ENCODE measurements at regions not wholly inside any gene's neighbourhood (a gene's known extent, or its start where the extent isn't known, plus 50 kb on each side); places are given as distances from the start of the nearest gene placed in this dataset.
A peak's percentile ranks its signal among the peaks of the same experiment; 100 is the strongest.

DNA sequence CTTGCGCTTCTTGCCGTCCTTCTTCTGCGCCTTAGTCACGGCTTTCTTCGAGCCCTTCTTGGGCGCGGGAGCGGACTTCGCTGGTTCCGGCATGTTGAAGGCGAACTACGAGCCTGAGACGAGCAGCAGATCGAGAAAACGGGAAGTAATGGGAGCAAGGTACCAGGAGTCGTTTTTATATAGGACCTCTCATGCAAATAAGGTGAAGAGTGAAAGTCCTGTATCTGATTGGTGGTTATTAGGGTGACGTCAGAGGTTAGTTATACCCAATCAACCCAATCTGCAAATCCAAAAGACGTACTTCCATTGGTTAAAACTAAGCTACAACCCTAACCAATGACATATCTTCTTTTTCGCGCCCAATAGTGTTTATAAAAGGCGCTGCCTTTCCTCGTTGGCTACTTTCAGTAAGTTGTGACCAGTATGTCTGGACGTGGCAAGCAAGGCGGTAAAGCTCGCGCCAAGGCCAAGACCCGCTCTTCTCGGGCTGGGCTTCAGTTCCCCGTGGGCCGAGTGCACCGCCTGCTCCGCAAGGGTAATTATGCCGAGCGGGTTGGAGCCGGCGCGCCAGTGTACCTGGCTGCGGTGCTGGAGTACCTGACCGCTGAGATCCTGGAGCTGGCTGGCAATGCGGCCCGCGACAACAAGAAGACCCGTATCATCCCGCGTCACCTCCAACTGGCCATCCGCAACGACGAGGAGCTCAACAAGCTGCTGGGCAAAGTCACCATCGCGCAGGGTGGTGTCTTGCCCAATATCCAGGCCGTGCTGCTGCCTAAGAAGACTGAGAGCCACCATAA lies 100.6 kb upstream of the PRSS16 start:
- H3K27ac ChIP-seq (ENCODE audit: low read length), result peak overlapping the region; percentile 83
- H3K4me1 ChIP-seq (ENCODE audit: control insufficient read depth, insufficient read depth, low read length), result peaks cover 12% of the 10 kb centered on the region
- H3K9ac ChIP-seq (ENCODE audit: low read length in 2 of 2), result peak overlapping the region; percentile 71 to 85
- no peaks in the 10 kb centered on the region for H3K36me3 ChIP-seq (ENCODE audit: control insufficient read depth in 2 of 2, insufficient read depth in 2 of 2, low read length in 2 of 2)
- H3K27me3 ChIP-seq (ENCODE audit: control insufficient read depth in 1 of 2, insufficient read depth in 2 of 2, low read length in 2 of 2), result no peaks in the 10 kb centered on the region
- no peaks in the 10 kb centered on the region for H3K9me3 ChIP-seq (ENCODE audit: control insufficient read depth in 2 of 2, low read length in 2 of 2)
- H3K4me3 ChIP-seq (ENCODE audit: low read length in 2 of 2), result peak overlapping the region; percentile 90 to 96

DNA sequence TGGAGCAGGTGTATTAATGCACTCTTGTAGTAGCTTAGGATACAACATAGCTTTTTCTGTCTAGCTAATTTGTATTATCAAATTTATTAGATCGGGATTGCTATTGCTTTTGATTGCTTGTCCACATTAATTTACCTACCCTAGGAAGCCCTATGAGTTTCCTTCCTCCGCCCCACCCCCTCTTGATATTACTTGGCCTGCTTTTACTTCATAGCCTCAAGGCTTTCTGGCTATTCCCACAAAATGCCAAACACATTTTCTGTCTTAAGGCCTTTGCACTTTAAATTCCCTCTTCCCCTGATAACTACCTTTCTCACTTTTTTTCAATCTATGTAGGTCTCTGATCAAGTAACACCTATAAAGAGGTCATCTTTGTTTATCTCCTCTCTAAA lies 99.1 kb upstream of the PRSS16 start:
- no peak overlapping the region for H3K9ac ChIP-seq (ENCODE audit: low read length in 2 of 2)
- H3K36me3 ChIP-seq (ENCODE audit: control insufficient read depth in 2 of 2, insufficient read depth in 2 of 2, low read length in 2 of 2), result no peaks in the 10 kb centered on the region
- H3K27me3 ChIP-seq (ENCODE audit: control insufficient read depth in 1 of 2, insufficient read depth in 2 of 2, low read length in 2 of 2), result no peaks in the 10 kb centered on the region
- no peaks in the 10 kb centered on the region for H3K9me3 ChIP-seq (ENCODE audit: control insufficient read depth in 2 of 2, low read length in 2 of 2)
- H3K4me3 ChIP-seq (ENCODE audit: low read length in 2 of 2), result no peak overlapping the region
- H3K4me1 ChIP-seq (ENCODE audit: control insufficient read depth, insufficient read depth, low read length), result peaks cover 12% of the 10 kb centered on the region
- H3K27ac ChIP-seq (ENCODE audit: low read length), result no peak overlapping the region

DNA sequence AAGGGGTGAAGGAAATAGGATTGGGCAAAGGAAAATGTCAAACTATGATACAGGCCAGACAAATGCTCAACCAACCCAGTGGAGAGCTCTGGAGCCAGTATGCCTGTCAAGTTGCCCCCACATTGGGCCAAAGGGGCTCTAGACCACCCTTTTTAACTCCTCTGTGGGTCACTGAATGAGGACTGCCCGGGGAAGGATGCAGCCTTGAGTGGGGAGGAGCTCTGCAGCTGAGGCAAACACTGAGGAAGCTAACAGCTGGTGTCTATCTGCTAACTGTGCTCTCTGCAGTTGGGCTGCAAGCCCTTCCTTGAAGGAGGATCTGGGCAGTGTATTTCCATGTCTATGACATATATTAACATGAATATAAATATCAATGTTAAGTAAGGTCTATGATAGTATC lies 98.4 kb upstream of the PRSS16 start:
- peaks cover 12% of the 10 kb centered on the region for H3K4me1 ChIP-seq (ENCODE audit: control insufficient read depth, insufficient read depth, low read length)
- H3K4me3 ChIP-seq (ENCODE audit: low read length in 2 of 2), result no peak overlapping the region
- H3K9ac ChIP-seq (ENCODE audit: low read length in 2 of 2), result no peak overlapping the region
- H3K27ac ChIP-seq (ENCODE audit: low read length), result no peak overlapping the region
- H3K9me3 ChIP-seq (ENCODE audit: control insufficient read depth in 2 of 2, low read length in 2 of 2), result no peaks in the 10 kb centered on the region
- no peaks in the 10 kb centered on the region for H3K36me3 ChIP-seq (ENCODE audit: control insufficient read depth in 2 of 2, insufficient read depth in 2 of 2, low read length in 2 of 2)
- H3K27me3 ChIP-seq (ENCODE audit: control insufficient read depth in 1 of 2, insufficient read depth in 2 of 2, low read length in 2 of 2), result no peaks in the 10 kb centered on the region

DNA sequence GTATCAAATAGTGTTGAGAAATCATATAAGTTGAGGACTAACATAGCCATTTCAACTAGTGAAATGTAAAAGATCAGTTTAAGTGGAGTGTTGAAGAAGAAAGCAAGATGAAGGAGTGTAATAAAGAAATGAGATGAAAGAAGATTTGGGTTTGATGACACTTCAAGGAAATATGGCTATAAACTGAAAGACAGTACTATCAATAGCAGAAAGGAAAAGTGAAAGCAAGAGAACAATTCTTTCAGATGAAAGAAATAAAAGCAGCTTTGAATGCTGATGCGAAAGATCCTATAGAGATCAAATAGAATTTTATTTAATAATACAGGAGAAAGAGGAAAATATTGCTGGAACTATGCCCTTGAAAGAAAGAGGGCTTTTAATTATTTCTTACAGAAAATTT lies 92.8 kb upstream of the PRSS16 start:
- Histone ChIP-seq H3K4me1 (ENCODE audit: control insufficient read depth, insufficient read depth, low read length) (peaks cover 6% of the 10 kb centered on the region), H3K27ac (ENCODE audit: low read length) (no peak overlapping the region), H3K9ac (ENCODE audit: low read length in 2 of 2) (no peak overlapping the region), H3K27me3 (ENCODE audit: control insufficient read depth in 1 of 2, insufficient read depth in 2 of 2, low read length in 2 of 2) (peaks cover 0 to 3% of the 10 kb centered on the region in 2 donors), H3K36me3 (ENCODE audit: control insufficient read depth in 2 of 2, insufficient read depth in 2 of 2, low read length in 2 of 2) (no peaks in the 10 kb centered on the region), H3K9me3 (ENCODE audit: control insufficient read depth in 2 of 2, low read length in 2 of 2) (no peaks in the 10 kb centered on the region), H3K4me3 (ENCODE audit: low read length in 2 of 2) (no peak overlapping the region)

DNA sequence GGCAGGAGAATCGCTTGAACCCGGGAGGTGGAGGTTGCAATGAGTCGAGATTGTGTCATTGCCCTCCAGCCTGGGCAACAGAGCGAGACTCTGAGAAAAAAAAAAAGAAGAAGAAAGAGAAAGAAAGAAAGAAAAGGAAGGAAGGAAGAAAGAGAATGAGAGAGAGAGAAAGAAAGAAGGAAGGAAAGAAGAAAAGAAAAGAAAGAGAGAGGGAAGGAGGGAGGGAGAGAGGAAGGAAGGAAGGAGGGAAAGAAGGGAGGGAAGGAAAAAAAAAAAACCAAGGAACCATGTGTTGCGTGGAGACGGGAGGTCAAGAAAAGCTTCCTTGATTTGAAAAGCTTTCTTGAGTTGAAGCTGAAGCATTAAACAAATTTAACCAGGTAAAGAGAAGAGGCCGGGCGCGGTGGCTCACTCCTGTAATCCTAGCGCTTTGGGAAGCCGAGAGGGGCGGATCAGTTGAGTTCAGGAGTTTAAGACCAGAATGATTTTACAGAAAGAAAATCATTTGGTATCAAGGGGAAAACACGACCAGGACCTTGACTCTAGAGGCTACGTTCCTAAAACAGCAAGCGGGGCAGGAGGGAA lies 90.5 kb upstream of the PRSS16 start:
- H3K9me3 ChIP-seq (ENCODE audit: control insufficient read depth in 2 of 2, low read length in 2 of 2), result no peaks in the 10 kb centered on the region
- H3K9ac ChIP-seq (ENCODE audit: low read length in 2 of 2), result peak overlapping the region; percentile 39 to 51
- no peaks in the 10 kb centered on the region for H3K36me3 ChIP-seq (ENCODE audit: control insufficient read depth in 2 of 2, insufficient read depth in 2 of 2, low read length in 2 of 2)
- H3K27ac ChIP-seq (ENCODE audit: low read length), result no peak overlapping the region
- H3K4me3 ChIP-seq (ENCODE audit: low read length in 2 of 2), result peak overlapping the region; percentile 48 to 71
- peaks cover 0 to 3% of the 10 kb centered on the region in 2 donors for H3K27me3 ChIP-seq (ENCODE audit: control insufficient read depth in 1 of 2, insufficient read depth in 2 of 2, low read length in 2 of 2)
- H3K4me1 ChIP-seq (ENCODE audit: control insufficient read depth, insufficient read depth, low read length), result peaks cover 6% of the 10 kb centered on the region

DNA sequence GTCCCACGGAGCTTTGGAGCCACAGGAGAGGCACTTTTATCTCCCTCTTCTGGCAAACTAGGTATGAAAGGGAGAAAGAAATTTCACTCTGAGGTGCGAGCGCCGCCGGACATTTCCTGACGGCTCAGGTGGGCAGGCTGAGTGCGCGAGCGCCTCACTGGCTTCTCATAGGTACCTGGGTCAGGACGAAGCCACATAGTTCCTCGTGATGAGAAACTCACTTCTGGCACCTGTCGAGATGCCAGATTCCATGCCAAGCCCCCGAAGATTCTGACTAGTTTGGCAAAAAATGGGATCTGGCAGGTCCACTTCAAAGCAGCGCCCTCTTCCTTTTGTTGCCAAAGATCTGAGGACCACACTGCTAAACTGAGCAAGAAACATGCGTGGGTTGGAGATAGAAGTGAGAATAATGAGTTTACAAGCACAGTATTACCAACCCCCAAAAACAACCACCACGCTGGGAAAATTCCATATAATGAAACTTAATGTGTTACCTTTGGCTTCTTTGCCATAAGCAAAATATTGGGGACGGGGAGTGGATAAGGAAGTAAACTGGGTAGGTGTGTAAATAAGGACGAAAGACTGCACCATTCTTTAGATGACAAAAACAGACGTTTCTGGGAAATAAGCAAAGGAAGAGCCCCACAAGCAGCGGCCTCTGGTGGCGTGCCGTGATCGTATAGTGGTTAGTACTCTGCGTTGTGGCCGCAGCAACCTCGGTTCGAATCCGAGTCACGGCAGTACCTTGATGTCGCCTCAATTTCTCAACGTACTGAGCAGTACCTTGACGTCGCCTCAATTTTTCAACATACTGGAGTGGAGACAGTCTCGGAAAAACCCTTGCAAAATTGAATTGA lies 89.8 kb upstream of the PRSS16 start:
- Histone ChIP-seq H3K27me3 (ENCODE audit: control insufficient read depth in 1 of 2, insufficient read depth in 2 of 2, low read length in 2 of 2) (peaks cover 0 to 3% of the 10 kb centered on the region in 2 donors), H3K36me3 (ENCODE audit: control insufficient read depth in 2 of 2, insufficient read depth in 2 of 2, low read length in 2 of 2) (no peaks in the 10 kb centered on the region), H3K9me3 (ENCODE audit: control insufficient read depth in 2 of 2, low read length in 2 of 2) (no peaks in the 10 kb centered on the region), H3K4me3 (ENCODE audit: low read length in 2 of 2) (peak overlapping the region; percentile 48 to 71), H3K27ac (ENCODE audit: low read length) (no peak overlapping the region), H3K4me1 (ENCODE audit: control insufficient read depth, insufficient read depth, low read length) (peaks cover 6% of the 10 kb centered on the region), H3K9ac (ENCODE audit: low read length in 2 of 2) (peak overlapping the region; percentile 39 to 51)

DNA sequence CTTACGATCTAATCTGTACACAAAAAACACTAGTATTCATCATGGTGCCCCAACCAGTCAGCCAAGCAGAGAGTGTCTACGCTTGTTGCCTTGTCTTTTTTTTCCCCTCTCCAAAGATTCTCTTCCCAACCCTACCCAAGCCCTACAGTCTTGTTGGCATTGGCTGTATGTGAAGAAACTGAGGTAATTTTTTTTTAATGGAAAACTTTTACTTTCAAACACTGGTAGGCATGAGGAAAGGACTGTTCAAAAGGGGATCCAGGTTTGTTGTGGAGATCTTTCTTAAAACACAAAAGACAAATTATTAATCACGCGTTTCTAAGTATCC lies 89.2 kb upstream of the PRSS16 start:
- H3K27ac ChIP-seq (ENCODE audit: low read length), result no peak overlapping the region
- H3K36me3 ChIP-seq (ENCODE audit: control insufficient read depth in 2 of 2, insufficient read depth in 2 of 2, low read length in 2 of 2), result no peaks in the 10 kb centered on the region
- peak overlapping the region; percentile 48 to 71 for H3K4me3 ChIP-seq (ENCODE audit: low read length in 2 of 2)
- peaks cover 0 to 3% of the 10 kb centered on the region in 2 donors for H3K27me3 ChIP-seq (ENCODE audit: control insufficient read depth in 1 of 2, insufficient read depth in 2 of 2, low read length in 2 of 2)
- no peaks in the 10 kb centered on the region for H3K9me3 ChIP-seq (ENCODE audit: control insufficient read depth in 2 of 2, low read length in 2 of 2)
- no peak overlapping the region for H3K9ac ChIP-seq (ENCODE audit: low read length in 2 of 2)
- peaks cover 6% of the 10 kb centered on the region for H3K4me1 ChIP-seq (ENCODE audit: control insufficient read depth, insufficient read depth, low read length)

DNA sequence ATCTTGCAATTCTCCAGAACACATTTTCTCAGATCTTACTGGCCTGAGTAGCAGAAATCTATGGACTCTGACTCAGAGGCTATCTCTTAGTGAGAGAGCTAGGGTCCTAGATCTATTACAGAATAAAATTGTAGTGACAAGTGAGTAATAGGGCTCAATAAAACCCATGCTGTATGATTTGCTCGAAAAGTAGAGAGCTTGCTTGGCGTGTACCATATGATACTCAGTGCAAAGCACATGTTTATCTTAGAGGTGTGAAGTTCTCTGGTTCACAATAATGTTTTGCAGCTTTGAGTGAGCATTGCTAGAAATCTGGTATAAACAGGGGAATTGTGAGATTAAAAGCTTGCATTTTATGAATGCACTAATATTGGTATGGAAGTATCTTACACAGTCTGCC lies 87.8 kb upstream of the PRSS16 start:
- no peak overlapping the region for H3K9ac ChIP-seq (ENCODE audit: low read length in 2 of 2)
- no peak overlapping the region for H3K27ac ChIP-seq (ENCODE audit: low read length)
- H3K4me1 ChIP-seq (ENCODE audit: control insufficient read depth, insufficient read depth, low read length), result peaks cover 6% of the 10 kb centered on the region
- no peaks in the 10 kb centered on the region for H3K36me3 ChIP-seq (ENCODE audit: control insufficient read depth in 2 of 2, insufficient read depth in 2 of 2, low read length in 2 of 2)
- H3K9me3 ChIP-seq (ENCODE audit: control insufficient read depth in 2 of 2, low read length in 2 of 2), result no peaks in the 10 kb centered on the region
- H3K27me3 ChIP-seq (ENCODE audit: control insufficient read depth in 1 of 2, insufficient read depth in 2 of 2, low read length in 2 of 2), result peaks cover 0 to 3% of the 10 kb centered on the region in 2 donors
- H3K4me3 ChIP-seq (ENCODE audit: low read length in 2 of 2), result no peak overlapping the region

DNA sequence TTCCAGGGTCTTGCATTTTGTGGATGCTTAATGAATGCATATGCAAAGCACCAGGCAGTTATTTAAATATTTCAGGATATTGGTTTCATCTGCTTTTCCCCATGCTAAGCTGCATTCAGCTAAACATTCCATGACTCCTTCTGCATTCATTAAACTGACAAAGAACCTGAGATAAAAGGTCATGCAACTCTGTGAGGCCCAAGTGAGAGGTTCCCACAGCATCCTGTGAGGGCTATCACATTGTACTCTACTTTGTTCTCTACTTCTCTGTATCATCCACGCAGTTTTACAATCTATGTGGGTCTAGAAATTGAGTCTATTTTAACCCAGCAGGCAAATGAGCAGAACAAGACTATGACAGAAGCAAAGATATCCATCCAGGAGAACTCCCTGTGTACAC lies 86.4 kb upstream of the PRSS16 start:
- Histone ChIP-seq H3K4me1 (ENCODE audit: control insufficient read depth, insufficient read depth, low read length) (peaks cover 6% of the 10 kb centered on the region), H3K9ac (ENCODE audit: low read length in 2 of 2) (no peak overlapping the region), H3K27ac (ENCODE audit: low read length) (no peak overlapping the region), H3K9me3 (ENCODE audit: control insufficient read depth in 2 of 2, low read length in 2 of 2) (no peaks in the 10 kb centered on the region), H3K27me3 (ENCODE audit: control insufficient read depth in 1 of 2, insufficient read depth in 2 of 2, low read length in 2 of 2) (peaks cover 0 to 3% of the 10 kb centered on the region in 2 donors), H3K4me3 (ENCODE audit: low read length in 2 of 2) (no peak overlapping the region), H3K36me3 (ENCODE audit: control insufficient read depth in 2 of 2, insufficient read depth in 2 of 2, low read length in 2 of 2) (no peaks in the 10 kb centered on the region)

DNA sequence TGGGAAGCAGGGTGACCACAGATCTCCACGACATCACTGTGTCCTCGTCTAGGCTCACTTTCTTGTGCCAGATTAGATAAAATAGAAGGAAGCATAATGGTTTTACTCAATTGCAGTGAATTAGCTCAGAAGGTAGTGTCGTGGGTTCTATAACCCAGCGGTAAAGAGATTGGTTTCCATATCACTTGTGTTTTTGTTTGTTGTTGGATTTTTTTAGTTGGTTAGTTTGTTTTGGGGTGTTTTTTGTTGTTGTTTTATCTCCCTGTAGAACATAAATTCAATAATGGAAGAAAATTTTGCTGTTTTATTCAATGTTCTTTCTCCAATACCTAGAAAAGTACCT lies 85.9 kb upstream of the PRSS16 start:
- H3K36me3 ChIP-seq (ENCODE audit: control insufficient read depth in 2 of 2, insufficient read depth in 2 of 2, low read length in 2 of 2), result no peaks in the 10 kb centered on the region
- peaks cover 0 to 3% of the 10 kb centered on the region in 2 donors for H3K27me3 ChIP-seq (ENCODE audit: control insufficient read depth in 1 of 2, insufficient read depth in 2 of 2, low read length in 2 of 2)
- H3K4me3 ChIP-seq (ENCODE audit: low read length in 2 of 2), result no peak overlapping the region
- H3K9me3 ChIP-seq (ENCODE audit: control insufficient read depth in 2 of 2, low read length in 2 of 2), result no peaks in the 10 kb centered on the region
- H3K4me1 ChIP-seq (ENCODE audit: control insufficient read depth, insufficient read depth, low read length), result peaks cover 6% of the 10 kb centered on the region
- no peak overlapping the region for H3K27ac ChIP-seq (ENCODE audit: low read length)
- H3K9ac ChIP-seq (ENCODE audit: low read length in 2 of 2), result no peak overlapping the region

Measured in stomach smooth muscle (tissue), 2 donors.